Hepatocyte (in vitro differentiated cells): ENCODE measurements at regions not wholly inside any gene's neighbourhood (a gene's known extent, or its start where the extent isn't known, plus 50 kb on each side); places are given as distances from the start of the nearest gene placed in this dataset.

Experiments
- EZH2 ChIP-seq: fragments of 200-600 bp; sonication (generic); IDR thresholded peaks from 2 replicates; pipeline ENCODE4 v1.6.1; 2016; ENCODE audit warnings: antibody characterized with exemption, mild to moderate bottlenecking, borderline replicate concordance
- TF ChIP-seq, protein P1 (sequence below): fragments of 200-600 bp; sonication (generic); IDR thresholded peaks from 2 replicates; pipeline ENCODE4 v1.5.1; 2016; ENCODE audit warnings: antibody characterized with exemption, mild to moderate bottlenecking; ENCODE audit not compliant: poor library complexity

DNA sequence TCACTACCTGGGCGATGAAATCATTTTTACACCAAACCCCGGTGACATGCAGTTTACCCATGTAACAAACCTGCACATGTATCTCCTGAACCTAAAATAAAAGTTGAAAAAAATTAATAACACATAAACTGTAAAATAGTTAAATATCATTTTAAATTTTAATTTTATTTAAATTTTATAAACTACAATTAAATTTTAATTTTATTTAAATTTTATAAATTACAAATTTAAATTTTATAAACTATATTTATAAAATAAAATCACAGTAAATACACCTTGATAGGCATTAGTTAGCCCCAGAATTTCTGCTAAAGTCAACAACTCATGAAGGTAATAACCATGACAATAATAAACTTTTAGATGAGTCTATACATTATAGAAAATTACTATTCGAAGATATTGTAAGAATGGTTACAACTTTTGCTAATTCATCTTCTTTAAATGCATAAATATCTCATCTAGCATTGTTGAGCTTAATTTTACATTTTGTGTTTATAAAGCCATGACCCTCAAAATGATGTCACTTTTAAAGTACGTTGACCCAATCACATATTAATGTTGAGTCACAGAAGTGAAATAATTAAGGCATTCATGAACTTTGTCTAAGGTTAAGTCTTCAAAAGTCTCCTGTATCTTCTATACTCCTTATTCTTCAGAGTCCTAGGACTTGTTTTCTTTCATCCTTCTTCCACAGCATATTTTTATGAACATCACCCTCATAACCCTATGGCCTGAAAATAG is 755.8 kb upstream of the LCORL start:
- TF ChIP-seq, protein P1, sequence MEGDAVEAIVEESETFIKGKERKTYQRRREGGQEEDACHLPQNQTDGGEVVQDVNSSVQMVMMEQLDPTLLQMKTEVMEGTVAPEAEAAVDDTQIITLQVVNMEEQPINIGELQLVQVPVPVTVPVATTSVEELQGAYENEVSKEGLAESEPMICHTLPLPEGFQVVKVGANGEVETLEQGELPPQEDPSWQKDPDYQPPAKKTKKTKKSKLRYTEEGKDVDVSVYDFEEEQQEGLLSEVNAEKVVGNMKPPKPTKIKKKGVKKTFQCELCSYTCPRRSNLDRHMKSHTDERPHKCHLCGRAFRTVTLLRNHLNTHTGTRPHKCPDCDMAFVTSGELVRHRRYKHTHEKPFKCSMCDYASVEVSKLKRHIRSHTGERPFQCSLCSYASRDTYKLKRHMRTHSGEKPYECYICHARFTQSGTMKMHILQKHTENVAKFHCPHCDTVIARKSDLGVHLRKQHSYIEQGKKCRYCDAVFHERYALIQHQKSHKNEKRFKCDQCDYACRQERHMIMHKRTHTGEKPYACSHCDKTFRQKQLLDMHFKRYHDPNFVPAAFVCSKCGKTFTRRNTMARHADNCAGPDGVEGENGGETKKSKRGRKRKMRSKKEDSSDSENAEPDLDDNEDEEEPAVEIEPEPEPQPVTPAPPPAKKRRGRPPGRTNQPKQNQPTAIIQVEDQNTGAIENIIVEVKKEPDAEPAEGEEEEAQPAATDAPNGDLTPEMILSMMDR = no peak
- TF ChIP-seq EZH2 = no peak
